WTC11 (cell line): ENCODE measurements at regions not wholly inside any gene's neighbourhood (a gene's known extent, or its start where the extent isn't known, plus 50 kb on each side); places are given as distances from the start of the nearest gene placed in this dataset.

Source experiments
- ATAC-seq: fragments of 200-7000 bp; cut with Tn5 transposase; 2 replicates; pipeline ENCODE4 v1.10.0; 2021; ENCODE audit warnings: mild to moderate bottlenecking, moderate library complexity
- CTCF ChIA-PET: fragments of 300-600 bp; sonication (Branson Sonifier 250); formaldehyde crosslinking; loops from one replicate; lab custom pipeline; 2021; ENCODE audit warnings: antibody characterized with exemption; lab: Charles Lee
- POLR2A ChIA-PET: fragments of 350-600 bp; sonication (Branson Sonifier 250); formaldehyde crosslinking; loops from one replicate; lab custom pipeline; 2021; ENCODE audit warnings: antibody characterized with exemption; lab: Charles Lee
- DNase-seq: peaks from one replicate; pipeline ENCODE4 v3.0.0; 2021; ENCODE audit warnings: low spot score
- H3K27ac Mint-ChIP-seq: 2 replicates; pipeline ENCODE4 v1.8.0; 2021; ENCODE audit warnings: mixed read lengths
- H3K27me3 Mint-ChIP-seq: 2 replicates; pipeline ENCODE4 v1.8.0; 2021; ENCODE audit warnings: low read depth, mild to moderate bottlenecking, moderate library complexity, mixed read lengths
- H3K36me3 Mint-ChIP-seq: 2 replicates; pipeline ENCODE4 v1.8.0; 2021; ENCODE audit warnings: mixed read lengths
- H3K4me1 Mint-ChIP-seq: 2 replicates; pipeline ENCODE4 v1.8.0; 2022; ENCODE audit warnings: mixed read lengths
- H3K4me3 Mint-ChIP-seq: 2 replicates; pipeline ENCODE4 v1.8.0; 2021; ENCODE audit warnings: mild to moderate bottlenecking, moderate library complexity, mixed read lengths
- H3K9me3 Mint-ChIP-seq: 2 replicates; pipeline ENCODE4 v1.8.0; 2021; ENCODE audit warnings: mixed read lengths
- ATF1 ChIP-seq: sonication (generic); formaldehyde crosslinking; IDR thresholded peaks from 2 replicates; pipeline ENCODE4 v1.8.1; 2023; ENCODE audit warnings: mild to moderate bottlenecking, moderate library complexity, missing genetic modification reagents
- ELF4 ChIP-seq: sonication (generic); formaldehyde crosslinking; IDR thresholded peaks from 2 replicates; pipeline ENCODE4 v1.8.1; 2022; ENCODE audit warnings: low read depth, mild to moderate bottlenecking, moderate library complexity, missing genetic modification reagents
- ESRRA ChIP-seq: sonication (generic); formaldehyde crosslinking; IDR thresholded peaks from 2 replicates; pipeline ENCODE4 v1.8.1; 2022; ENCODE audit warnings: mild to moderate bottlenecking, missing genetic modification reagents, borderline replicate concordance
- ETV6 ChIP-seq: sonication (generic); formaldehyde crosslinking; IDR thresholded peaks from 2 replicates; pipeline ENCODE4 v1.8.1; 2022; ENCODE audit warnings: mild to moderate bottlenecking, missing genetic modification reagents
- GRHL2 ChIP-seq: fragments of 250-450 bp; sonication (Bioruptor Pico); IDR thresholded peaks from 2 replicates; pipeline ENCODE4 v1.8.0; 2022; ENCODE audit warnings: mild to moderate bottlenecking, moderate library complexity; ENCODE audit not compliant: insufficient replicate concordance, severe bottlenecking
- IRF2 ChIP-seq: sonication (generic); formaldehyde crosslinking; IDR thresholded peaks from 2 replicates; pipeline ENCODE4 v1.8.0; 2022; ENCODE audit warnings: low read depth, missing genetic modification reagents, borderline replicate concordance
- KAT7 ChIP-seq: sonication (generic); formaldehyde crosslinking; IDR thresholded peaks from 2 replicates; pipeline ENCODE4 v1.8.1; 2023; ENCODE audit warnings: missing genetic modification reagents, mild to moderate bottlenecking, borderline replicate concordance
- NFATC4 ChIP-seq: fragments of 250-450 bp; sonication (Bioruptor Pico); IDR thresholded peaks from 2 replicates; pipeline ENCODE4 v1.9.0; 2021; ENCODE audit warnings: mild to moderate bottlenecking
- NFE2L1 ChIP-seq: sonication (generic); formaldehyde crosslinking; IDR thresholded peaks from 2 replicates; pipeline ENCODE4 v1.8.1; 2023; ENCODE audit warnings: missing genetic modification reagents
- NR3C1 ChIP-seq: sonication (generic); formaldehyde crosslinking; conservative IDR thresholded peaks from 2 replicates; pipeline ENCODE4 v1.8.1; 2023; ENCODE audit warnings: low read depth, mild to moderate bottlenecking, missing genetic modification reagents
- SMAD3 ChIP-seq: sonication (generic); formaldehyde crosslinking; IDR thresholded peaks from 2 replicates; pipeline ENCODE4 v1.8.0; 2022; ENCODE audit warnings: missing genetic modification reagents, mild to moderate bottlenecking, borderline replicate concordance
- SP1 ChIP-seq: sonication (generic); formaldehyde crosslinking; conservative IDR thresholded peaks from 2 replicates; pipeline ENCODE4 v1.8.1; 2022; ENCODE audit warnings: missing genetic modification reagents
- ZNF121 ChIP-seq: sonication (generic); formaldehyde crosslinking; IDR thresholded peaks from 2 replicates; pipeline ENCODE4 v1.8.0; 2023; ENCODE audit warnings: missing genetic modification reagents
- ZNF219 ChIP-seq: sonication (generic); formaldehyde crosslinking; IDR thresholded peaks from 2 replicates; pipeline ENCODE4 v1.8.0; 2023; ENCODE audit warnings: missing genetic modification reagents, mild to moderate bottlenecking, borderline replicate concordance
- ZNF317 ChIP-seq: sonication (generic); formaldehyde crosslinking; IDR thresholded peaks from 2 replicates; pipeline ENCODE4 v1.8.1; 2023; ENCODE audit warnings: low read depth, mild to moderate bottlenecking, moderate library complexity, missing genetic modification reagents, borderline replicate concordance
- ZNF423 ChIP-seq: fragments of 250-450 bp; sonication (Bioruptor Pico); IDR thresholded peaks from 2 replicates; pipeline ENCODE4 v2.1.2; 2022; ENCODE audit warnings: mild to moderate bottlenecking, moderate library complexity
- TF ChIP-seq, protein P1 (sequence below): fragments of 250-450 bp; sonication (Bioruptor Pico); IDR thresholded peaks from 2 replicates; pipeline ENCODE4 v1.8.0; 2021; ENCODE audit warnings: mild to moderate bottlenecking
- TF ChIP-seq, protein P2 (sequence below): sonication (generic); formaldehyde crosslinking; IDR thresholded peaks from 2 replicates; pipeline ENCODE4 v1.8.0; 2022; ENCODE audit warnings: mild to moderate bottlenecking, missing genetic modification reagents
- TF ChIP-seq, protein P3 (sequence below): fragments of 200-600 bp; IDR thresholded peaks from 2 replicates; pipeline ENCODE4 v1.8.0; 2022; ENCODE audit warnings: antibody characterized with exemption
- TF ChIP-seq, protein P4 (sequence below): fragments of 250-450 bp; sonication (Bioruptor Pico); IDR thresholded peaks from 2 replicates; pipeline ENCODE4 v1.9.0; 2021; ENCODE audit warnings: mild to moderate bottlenecking
- TF ChIP-seq, protein P5 (sequence below): sonication (generic); formaldehyde crosslinking; IDR thresholded peaks from 2 replicates; pipeline ENCODE4 v1.8.1; 2022; ENCODE audit warnings: missing genetic modification reagents, borderline replicate concordance
- TF ChIP-seq, protein P6 (sequence below): sonication (generic); formaldehyde crosslinking; IDR thresholded peaks from 2 replicates; pipeline ENCODE4 v1.8.1; 2023; ENCODE audit warnings: mild to moderate bottlenecking, missing genetic modification reagents, moderate library complexity
- TF ChIP-seq, protein P7 (sequence below): sonication (generic); formaldehyde crosslinking; IDR thresholded peaks from 2 replicates; pipeline ENCODE4 v1.8.1; 2023; ENCODE audit warnings: mild to moderate bottlenecking, moderate library complexity, missing genetic modification reagents
- TF ChIP-seq, protein P8 (sequence below): fragments of 250-450 bp; sonication (Bioruptor Pico); IDR thresholded peaks from 2 replicates; pipeline ENCODE4 v1.9.0; 2021; ENCODE audit warnings: moderate library complexity, mild to moderate bottlenecking, inconsistent platforms, borderline replicate concordance
- TF ChIP-seq, protein P9 (sequence below): sonication (generic); formaldehyde crosslinking; IDR thresholded peaks from 2 replicates; pipeline ENCODE4 v1.8.1; 2023; ENCODE audit warnings: mild to moderate bottlenecking, missing genetic modification reagents

DNA sequence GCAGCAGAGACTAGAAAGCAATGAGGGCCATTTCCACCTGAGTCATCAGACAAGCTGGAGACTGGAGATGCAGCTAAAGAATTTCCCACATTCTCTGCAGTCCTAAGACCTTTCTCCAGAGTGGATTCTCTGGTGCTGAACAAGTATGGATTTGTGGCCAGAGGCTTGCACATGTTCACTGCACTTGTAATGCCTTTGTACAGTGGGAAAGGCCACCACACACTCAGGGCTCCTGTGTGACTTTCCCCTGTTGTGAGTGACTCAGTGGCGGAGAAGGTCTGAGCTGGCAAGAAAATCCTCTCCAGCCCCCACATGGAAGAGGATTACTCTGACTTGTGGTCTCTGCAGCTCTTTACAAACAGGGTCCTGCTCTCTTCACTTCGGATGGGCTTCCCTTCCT, 192.3 kb downstream of the C6orf118 start:
- H3K4me3 Mint-ChIP-seq = no peak overlapping the region
- ChIA-PET POLR2A (no interaction called here), CTCF (no interaction called here)
- no peaks in the 10 kb centered on the region for H3K27me3 Mint-ChIP-seq
- TF ChIP-seq KAT7 = no peak
- TF ChIP-seq, protein P1, sequence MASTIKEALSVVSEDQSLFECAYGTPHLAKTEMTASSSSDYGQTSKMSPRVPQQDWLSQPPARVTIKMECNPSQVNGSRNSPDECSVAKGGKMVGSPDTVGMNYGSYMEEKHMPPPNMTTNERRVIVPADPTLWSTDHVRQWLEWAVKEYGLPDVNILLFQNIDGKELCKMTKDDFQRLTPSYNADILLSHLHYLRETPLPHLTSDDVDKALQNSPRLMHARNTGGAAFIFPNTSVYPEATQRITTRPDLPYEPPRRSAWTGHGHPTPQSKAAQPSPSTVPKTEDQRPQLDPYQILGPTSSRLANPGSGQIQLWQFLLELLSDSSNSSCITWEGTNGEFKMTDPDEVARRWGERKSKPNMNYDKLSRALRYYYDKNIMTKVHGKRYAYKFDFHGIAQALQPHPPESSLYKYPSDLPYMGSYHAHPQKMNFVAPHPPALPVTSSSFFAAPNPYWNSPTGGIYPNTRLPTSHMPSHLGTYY (CRISPR knock-in tag) = no peak
- TF ChIP-seq, protein P2, sequence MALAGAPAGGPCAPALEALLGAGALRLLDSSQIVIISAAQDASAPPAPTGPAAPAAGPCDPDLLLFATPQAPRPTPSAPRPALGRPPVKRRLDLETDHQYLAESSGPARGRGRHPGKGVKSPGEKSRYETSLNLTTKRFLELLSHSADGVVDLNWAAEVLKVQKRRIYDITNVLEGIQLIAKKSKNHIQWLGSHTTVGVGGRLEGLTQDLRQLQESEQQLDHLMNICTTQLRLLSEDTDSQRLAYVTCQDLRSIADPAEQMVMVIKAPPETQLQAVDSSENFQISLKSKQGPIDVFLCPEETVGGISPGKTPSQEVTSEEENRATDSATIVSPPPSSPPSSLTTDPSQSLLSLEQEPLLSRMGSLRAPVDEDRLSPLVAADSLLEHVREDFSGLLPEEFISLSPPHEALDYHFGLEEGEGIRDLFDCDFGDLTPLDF (CRISPR knock-in tag) = no peak
- no peak for TF ChIP-seq NFATC4 (CRISPR knock-in tag)
- TF ChIP-seq ATF1 (CRISPR knock-in tag) = no peak
- TF ChIP-seq IRF2 = no peak
- TF ChIP-seq ZNF317 = no peak
- no peak for TF ChIP-seq ZNF423 (CRISPR knock-in tag)
- TF ChIP-seq ZNF121 (CRISPR knock-in tag) = no peak
- no peak for TF ChIP-seq ESRRA (CRISPR knock-in tag)
- no peak for TF ChIP-seq ETV6 (CRISPR knock-in tag)
- TF ChIP-seq, protein P3, sequence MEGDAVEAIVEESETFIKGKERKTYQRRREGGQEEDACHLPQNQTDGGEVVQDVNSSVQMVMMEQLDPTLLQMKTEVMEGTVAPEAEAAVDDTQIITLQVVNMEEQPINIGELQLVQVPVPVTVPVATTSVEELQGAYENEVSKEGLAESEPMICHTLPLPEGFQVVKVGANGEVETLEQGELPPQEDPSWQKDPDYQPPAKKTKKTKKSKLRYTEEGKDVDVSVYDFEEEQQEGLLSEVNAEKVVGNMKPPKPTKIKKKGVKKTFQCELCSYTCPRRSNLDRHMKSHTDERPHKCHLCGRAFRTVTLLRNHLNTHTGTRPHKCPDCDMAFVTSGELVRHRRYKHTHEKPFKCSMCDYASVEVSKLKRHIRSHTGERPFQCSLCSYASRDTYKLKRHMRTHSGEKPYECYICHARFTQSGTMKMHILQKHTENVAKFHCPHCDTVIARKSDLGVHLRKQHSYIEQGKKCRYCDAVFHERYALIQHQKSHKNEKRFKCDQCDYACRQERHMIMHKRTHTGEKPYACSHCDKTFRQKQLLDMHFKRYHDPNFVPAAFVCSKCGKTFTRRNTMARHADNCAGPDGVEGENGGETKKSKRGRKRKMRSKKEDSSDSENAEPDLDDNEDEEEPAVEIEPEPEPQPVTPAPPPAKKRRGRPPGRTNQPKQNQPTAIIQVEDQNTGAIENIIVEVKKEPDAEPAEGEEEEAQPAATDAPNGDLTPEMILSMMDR = no peak
- TF ChIP-seq GRHL2 (CRISPR knock-in tag) = no peak
- no peak for TF ChIP-seq SP1 (CRISPR knock-in tag)
- TF ChIP-seq, protein P4, sequence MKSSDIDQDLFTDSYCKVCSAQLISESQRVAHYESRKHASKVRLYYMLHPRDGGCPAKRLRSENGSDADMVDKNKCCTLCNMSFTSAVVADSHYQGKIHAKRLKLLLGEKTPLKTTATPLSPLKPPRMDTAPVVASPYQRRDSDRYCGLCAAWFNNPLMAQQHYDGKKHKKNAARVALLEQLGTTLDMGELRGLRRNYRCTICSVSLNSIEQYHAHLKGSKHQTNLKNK (CRISPR knock-in tag) = no peak
- TF ChIP-seq, protein P5, sequence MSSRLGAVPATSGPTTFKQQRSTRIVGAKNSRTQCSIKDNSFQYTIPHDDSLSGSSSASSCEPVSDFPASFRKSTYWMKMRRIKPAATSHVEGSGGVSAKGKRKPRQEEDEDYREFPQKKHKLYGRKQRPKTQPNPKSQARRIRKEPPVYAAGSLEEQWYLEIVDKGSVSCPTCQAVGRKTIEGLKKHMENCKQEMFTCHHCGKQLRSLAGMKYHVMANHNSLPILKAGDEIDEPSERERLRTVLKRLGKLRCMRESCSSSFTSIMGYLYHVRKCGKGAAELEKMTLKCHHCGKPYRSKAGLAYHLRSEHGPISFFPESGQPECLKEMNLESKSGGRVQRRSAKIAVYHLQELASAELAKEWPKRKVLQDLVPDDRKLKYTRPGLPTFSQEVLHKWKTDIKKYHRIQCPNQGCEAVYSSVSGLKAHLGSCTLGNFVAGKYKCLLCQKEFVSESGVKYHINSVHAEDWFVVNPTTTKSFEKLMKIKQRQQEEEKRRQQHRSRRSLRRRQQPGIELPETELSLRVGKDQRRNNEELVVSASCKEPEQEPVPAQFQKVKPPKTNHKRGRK = no peak
- no peak for TF ChIP-seq ELF4 (CRISPR knock-in tag)
- H3K9me3 Mint-ChIP-seq = peaks cover 45% of the 10 kb centered on the region
- DNase-seq (no peak), ATAC-seq (no peak)
- H3K27ac Mint-ChIP-seq = no peak overlapping the region
- H3K4me1 Mint-ChIP-seq = peaks cover 20% of the 10 kb centered on the region
- H3K36me3 Mint-ChIP-seq = peaks cover 17% of the 10 kb centered on the region

DNA sequence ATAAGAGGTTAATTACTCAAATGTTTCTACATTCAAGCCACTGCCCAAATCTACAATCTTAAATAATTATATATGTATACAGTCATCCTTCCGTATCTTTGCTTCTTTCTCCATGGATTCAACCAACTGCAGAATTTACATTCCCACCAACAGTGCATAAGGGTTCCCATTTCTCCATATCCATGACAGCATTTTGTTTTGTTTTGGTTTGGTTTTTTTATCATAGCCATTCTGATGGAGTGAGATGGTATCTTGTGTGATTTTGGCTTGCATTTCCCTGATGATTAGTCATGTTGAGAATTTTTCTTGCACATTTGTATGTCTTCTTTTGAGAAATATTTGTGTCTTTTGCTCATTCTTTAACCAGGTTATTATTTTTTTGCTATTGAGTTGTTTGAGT, 198.5 kb downstream of the C6orf118 start:
- no peaks in the 10 kb centered on the region for H3K4me1 Mint-ChIP-seq
- no peak for DNase-seq
- no peak overlapping the region for H3K27ac Mint-ChIP-seq
- H3K36me3 Mint-ChIP-seq = peaks cover 17% of the 10 kb centered on the region
- H3K27me3 Mint-ChIP-seq = no peaks in the 10 kb centered on the region
- peaks cover 33% of the 10 kb centered on the region for H3K9me3 Mint-ChIP-seq
- no peak for ATAC-seq
- no peak overlapping the region for H3K4me3 Mint-ChIP-seq
- ChIA-PET POLR2A (no interaction called here), CTCF (no interaction called here)
- TF ChIP-seq, protein P6, sequence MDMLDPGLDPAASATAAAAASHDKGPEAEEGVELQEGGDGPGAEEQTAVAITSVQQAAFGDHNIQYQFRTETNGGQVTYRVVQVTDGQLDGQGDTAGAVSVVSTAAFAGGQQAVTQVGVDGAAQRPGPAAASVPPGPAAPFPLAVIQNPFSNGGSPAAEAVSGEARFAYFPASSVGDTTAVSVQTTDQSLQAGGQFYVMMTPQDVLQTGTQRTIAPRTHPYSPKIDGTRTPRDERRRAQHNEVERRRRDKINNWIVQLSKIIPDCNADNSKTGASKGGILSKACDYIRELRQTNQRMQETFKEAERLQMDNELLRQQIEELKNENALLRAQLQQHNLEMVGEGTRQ = no peak
- TF ChIP-seq ZNF121 (CRISPR knock-in tag) (no peak), NR3C1 (no peak), ZNF219 (CRISPR knock-in tag) (no peak), SMAD3 (no peak), SP1 (CRISPR knock-in tag) (no peak), ATF1 (CRISPR knock-in tag) (no peak), NFE2L1 (no peak)
- TF ChIP-seq, protein P7, sequence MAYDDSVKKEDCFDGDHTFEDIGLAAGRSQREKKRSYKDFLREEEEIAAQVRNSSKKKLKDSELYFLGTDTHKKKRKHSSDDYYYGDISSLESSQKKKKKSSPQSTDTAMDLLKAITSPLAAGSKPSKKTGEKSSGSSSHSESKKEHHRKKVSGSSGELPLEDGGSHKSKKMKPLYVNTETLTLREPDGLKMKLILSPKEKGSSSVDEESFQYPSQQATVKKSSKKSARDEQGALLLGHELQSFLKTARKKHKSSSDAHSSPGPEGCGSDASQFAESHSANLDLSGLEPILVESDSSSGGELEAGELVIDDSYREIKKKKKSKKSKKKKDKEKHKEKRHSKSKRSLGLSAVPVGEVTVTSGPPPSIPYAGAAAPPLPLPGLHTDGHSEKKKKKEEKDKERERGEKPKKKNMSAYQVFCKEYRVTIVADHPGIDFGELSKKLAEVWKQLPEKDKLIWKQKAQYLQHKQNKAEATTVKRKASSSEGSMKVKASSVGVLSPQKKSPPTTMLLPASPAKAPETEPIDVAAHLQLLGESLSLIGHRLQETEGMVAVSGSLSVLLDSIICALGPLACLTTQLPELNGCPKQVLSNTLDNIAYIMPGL = no peak
- TF ChIP-seq, protein P8, sequence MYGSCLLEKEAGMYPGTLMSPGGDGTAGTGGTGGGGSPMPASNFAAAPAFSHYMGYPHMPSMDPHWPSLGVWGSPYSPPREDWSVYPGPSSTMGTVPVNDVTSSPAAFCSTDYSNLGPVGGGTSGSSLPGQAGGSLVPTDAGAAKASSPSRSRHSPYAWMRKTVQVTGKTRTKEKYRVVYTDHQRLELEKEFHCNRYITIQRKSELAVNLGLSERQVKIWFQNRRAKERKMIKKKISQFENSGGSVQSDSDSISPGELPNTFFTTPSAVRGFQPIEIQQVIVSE = no peak
- TF ChIP-seq, protein P9, sequence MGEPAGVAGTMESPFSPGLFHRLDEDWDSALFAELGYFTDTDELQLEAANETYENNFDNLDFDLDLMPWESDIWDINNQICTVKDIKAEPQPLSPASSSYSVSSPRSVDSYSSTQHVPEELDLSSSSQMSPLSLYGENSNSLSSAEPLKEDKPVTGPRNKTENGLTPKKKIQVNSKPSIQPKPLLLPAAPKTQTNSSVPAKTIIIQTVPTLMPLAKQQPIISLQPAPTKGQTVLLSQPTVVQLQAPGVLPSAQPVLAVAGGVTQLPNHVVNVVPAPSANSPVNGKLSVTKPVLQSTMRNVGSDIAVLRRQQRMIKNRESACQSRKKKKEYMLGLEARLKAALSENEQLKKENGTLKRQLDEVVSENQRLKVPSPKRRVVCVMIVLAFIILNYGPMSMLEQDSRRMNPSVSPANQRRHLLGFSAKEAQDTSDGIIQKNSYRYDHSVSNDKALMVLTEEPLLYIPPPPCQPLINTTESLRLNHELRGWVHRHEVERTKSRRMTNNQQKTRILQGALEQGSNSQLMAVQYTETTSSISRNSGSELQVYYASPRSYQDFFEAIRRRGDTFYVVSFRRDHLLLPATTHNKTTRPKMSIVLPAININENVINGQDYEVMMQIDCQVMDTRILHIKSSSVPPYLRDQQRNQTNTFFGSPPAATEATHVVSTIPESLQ = no peak
